COLO668 (cell line): ENCODE measurements at regions not wholly inside any gene's neighbourhood (a gene's known extent, or its start where the extent isn't known, plus 50 kb on each side); places are given as distances from the start of the nearest gene placed in this dataset.

Experiments
- DNase-seq: peaks from one replicate; lab custom pipeline; 2025; ENCODE audit not compliant: unreplicated experiment; lab: John Stamatoyannopoulos, UW

- DNase-seq: no peak
Observed at GRCh38 chr3:66740260-66740659, 239.4 kb upstream of the LRIG1 start.

GRCh38 chr3:66744521-66744920 lies 243.7 kb upstream of the LRIG1 start:
- no peak for DNase-seq

GRCh38 chr3:66744986-66745385 lies 244.2 kb upstream of the LRIG1 start:
- DNase-seq: no peak

GRCh38 chr3:66747261-66747660 lies 246.4 kb upstream of the LRIG1 start:
- DNase-seq: no peak

GRCh38 chr3:66747696-66748095 lies 246.9 kb upstream of the LRIG1 start:
- DNase-seq: no peak

- no peak for DNase-seq
Observed at GRCh38 chr3:66748175-66748876, 247.5 kb upstream of the LRIG1 start.

DNA sequence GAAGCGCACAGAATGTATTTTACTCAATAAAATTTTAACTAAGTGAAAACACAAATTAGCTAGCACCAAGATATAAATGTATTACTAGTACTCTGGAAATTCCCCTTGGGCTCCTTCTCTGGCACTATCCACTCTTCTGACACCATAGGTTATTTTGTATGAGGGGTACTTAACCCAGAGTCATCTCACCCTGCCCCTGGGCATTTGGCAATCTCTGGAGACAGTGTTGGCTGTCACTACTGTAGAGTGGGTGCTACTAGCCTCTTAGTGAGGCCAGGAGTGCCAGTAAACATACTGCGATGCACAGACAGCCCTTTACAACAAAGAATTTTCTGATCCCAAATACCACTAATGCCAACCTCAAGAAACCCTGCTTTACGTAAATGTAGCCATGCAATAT lies 246.3 kb upstream of the KBTBD8 start:
- DNase-seq: no peak

DNA sequence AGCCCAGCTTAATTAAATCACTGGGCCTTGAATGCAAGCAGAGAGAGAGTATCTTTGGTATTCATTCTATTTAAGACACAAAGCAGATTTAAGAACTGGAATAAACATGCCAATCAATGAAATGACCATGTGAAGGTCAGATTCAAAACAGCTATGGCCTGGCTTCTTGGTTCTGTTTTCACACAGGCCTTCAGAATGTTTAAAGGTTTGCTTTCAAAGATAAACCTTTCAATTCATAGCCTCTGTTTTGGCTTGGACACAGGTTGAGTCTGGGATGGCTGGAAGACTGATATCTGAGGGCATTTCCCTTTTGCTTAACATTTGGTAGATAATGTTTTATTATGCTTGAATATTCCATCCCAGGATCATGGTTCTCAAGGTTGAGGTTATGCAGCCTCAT lies 244.4 kb upstream of the KBTBD8 start:
- no peak for DNase-seq

- no peak for DNase-seq
Observed at GRCh38 chr3:66754613-66755012, 243.5 kb upstream of the KBTBD8 start.

DNA sequence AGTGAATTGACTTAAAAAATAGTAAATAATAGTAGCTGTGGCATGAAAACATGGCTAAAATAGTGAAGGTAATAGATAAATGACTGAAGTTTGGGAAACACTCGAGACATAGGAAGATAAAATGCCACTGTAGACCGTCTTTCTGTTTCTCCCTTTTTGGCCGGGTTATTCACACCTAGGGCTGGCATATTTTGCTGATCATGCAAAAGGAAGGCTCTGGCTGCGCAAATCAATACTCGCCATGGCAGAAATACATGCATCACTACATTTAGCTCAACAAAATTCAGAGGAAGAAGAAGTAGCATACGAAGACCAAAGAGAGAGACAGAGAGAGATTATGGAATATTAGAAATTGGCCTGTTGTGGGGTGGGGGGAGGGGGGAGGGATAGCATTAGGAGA lies 242.2 kb upstream of the KBTBD8 start:
- DNase-seq: no peak

DNA sequence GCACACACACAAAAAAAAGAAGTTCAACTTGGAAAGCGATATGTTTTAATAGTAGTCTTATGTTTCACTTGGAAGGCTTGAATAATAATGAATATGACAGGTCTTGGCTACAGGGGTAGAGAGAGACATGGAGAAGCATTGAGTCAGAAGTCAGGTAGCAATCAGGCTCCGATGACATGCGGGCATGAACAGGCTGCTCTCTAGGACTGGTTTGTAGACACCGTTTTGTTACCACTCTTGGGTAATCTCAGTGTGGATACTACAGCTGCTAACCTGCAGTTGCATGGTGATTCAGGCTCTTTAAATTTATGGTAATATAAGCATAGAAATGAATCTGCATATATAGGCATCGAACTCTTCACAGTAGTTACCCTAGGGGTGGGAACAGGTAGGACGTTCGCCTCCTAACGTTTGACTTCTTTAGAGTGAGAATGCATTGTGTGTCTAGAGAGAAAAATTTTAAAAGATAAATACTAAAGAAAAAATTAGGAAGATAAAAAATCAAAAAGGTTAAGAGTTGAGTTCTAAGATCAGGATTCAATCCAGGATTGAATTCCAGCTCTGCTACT lies 241.6 kb upstream of the KBTBD8 start:
- DNase-seq: no peak

GRCh38 chr3:66761093-66761780 lies 236.9 kb upstream of the KBTBD8 start:
- DNase-seq: no peak

DNA sequence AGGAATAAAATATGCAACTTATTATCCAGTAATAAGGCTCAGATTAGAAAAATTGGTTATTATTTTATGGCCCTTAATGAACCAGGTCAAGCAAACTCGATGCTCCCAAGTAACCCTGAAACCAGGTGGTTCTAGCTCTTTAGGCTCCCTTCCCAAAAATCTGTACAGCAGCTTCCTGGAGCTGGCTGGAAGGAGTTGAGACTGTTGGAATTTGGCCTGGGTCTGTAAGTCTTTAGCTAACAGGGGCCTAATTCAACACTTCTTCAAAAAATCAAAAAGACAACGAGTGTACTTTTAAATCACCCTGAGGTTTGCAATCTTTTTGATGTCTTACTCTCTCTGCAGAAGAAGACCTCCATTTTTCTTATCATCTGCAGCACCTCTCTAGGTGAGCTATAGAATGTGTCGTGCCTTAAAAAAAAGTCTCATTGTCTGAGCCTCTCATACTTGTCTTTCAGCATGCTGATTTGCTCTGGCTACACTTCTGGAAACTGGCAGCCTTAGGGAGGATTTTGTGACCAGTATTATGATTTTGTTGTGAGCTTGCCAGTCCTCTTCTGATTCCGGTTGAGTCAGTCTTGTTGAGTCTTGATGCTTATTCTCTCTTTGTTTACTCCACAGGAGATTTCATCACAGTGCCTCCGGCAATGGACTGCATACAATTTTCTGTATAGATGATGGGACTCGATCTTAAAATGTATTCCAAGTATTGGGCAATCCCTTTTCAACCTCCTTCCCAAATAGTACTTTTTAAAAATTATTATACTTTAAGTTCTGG lies 235.0 kb upstream of the KBTBD8 start:
- no peak for DNase-seq

GRCh38 chr3:66778107-66778506 lies 220.0 kb upstream of the KBTBD8 start:
- no peak for DNase-seq

DNA sequence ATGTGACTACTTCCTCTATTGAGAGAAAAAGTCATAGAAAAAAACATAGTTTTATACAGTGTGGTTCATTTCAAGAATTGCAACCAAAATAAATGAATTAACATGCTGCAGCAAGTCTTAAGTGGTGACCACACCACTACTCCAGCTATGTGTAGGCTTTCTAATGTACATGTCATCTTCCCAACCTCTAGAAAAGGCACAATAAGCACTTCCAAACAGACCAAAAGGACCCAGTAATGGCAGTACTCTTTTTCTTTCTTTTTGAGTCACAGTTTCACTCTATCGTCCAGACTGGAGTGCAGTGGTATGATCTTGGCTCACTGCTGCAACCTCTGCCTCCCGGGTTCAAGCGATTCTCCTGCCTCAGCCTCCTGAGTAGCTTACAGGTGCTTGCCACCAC lies 219.3 kb upstream of the KBTBD8 start:
- no peak for DNase-seq

- DNase-seq: no peak
Observed at GRCh38 chr3:66785191-66785909, 212.8 kb upstream of the KBTBD8 start.

GRCh38 chr3:66789580-66790237 lies 208.4 kb upstream of the KBTBD8 start:
- no peak for DNase-seq

GRCh38 chr3:66792086-66792485 lies 206.0 kb upstream of the KBTBD8 start:
- DNase-seq: no peak

- DNase-seq: no peak
Observed at GRCh38 chr3:66795365-66795764, 202.7 kb upstream of the KBTBD8 start.

GRCh38 chr3:66796343-66796742 lies 201.8 kb upstream of the KBTBD8 start:
- DNase-seq: no peak
